ENCODE measurements at regions not wholly inside any gene's neighbourhood (a gene's known extent, or its start where the extent isn't known, plus 50 kb on each side); places are given as distances from the start of the nearest gene placed in this dataset.
"Not testable (repeated sequence)": the region's sequence is repeated elsewhere in the genome, so short reads cannot be mapped to it uniquely, and the experiment has no call there.

GRCh38 chr12:131249246-131250027 is 295.7 kb downstream of the ADGRD1 start:
- intact Hi-C loops (cut with micrococcal nuclease): no loop called here

- intact Hi-C loops (cut with micrococcal nuclease): no loop called here
Measured at GRCh38 chr12:131250028-131250950, 296.6 kb downstream of the ADGRD1 start.

- intact Hi-C loops (cut with micrococcal nuclease): no loop called here
Measured at GRCh38 chr12:131250951-131251315, 297.2 kb downstream of the ADGRD1 start.

- intact Hi-C loops (cut with micrococcal nuclease): no loop called here
Measured at GRCh38 chr12:131251336-131252101, 297.8 kb downstream of the ADGRD1 start.

GRCh38 chr12:131253376-131254026 is 299.8 kb downstream of the ADGRD1 start:
- intact Hi-C loops (cut with micrococcal nuclease): no loop called here

GRCh38 chr12:131254374-131254773 is 300.7 kb downstream of the ADGRD1 start:
- intact Hi-C loops (cut with micrococcal nuclease): no loop called here

- intact Hi-C loops (cut with micrococcal nuclease): no loop called here
Measured at GRCh38 chr12:131258398-131258797, 304.7 kb downstream of the ADGRD1 start.

GRCh38 chr12:131260251-131260905 is 306.7 kb downstream of the ADGRD1 start:
- intact Hi-C loops (cut with micrococcal nuclease): no loop called here

GRCh38 chr12:131260954-131261353 is 307.2 kb downstream of the ADGRD1 start:
- intact Hi-C loops (cut with micrococcal nuclease): no loop called here

GRCh38 chr12:131261906-131262305 is 308.2 kb downstream of the ADGRD1 start:
- intact Hi-C loops (cut with micrococcal nuclease): no loop called here

GRCh38 chr12:131263626-131264025 is 309.9 kb downstream of the ADGRD1 start:
- intact Hi-C loops (cut with micrococcal nuclease): no loop called here

GRCh38 chr12:131264635-131265034 is 310.9 kb downstream of the ADGRD1 start:
- intact Hi-C loops (cut with micrococcal nuclease): no loop called here

GRCh38 chr12:131266591-131267467 is 313.1 kb downstream of the ADGRD1 start:
- intact Hi-C loops (cut with micrococcal nuclease): no loop called here

- intact Hi-C loops (cut with micrococcal nuclease): no loop called here
Measured at GRCh38 chr12:131267576-131267975, 313.9 kb downstream of the ADGRD1 start.

- intact Hi-C loops (cut with micrococcal nuclease): not testable (repeated sequence)
Measured at GRCh38 chr12:131268123-131268522, 314.4 kb downstream of the ADGRD1 start.

GRCh38 chr12:131268571-131268970 is 314.9 kb downstream of the ADGRD1 start:
- intact Hi-C loops (cut with micrococcal nuclease): not testable (repeated sequence)

GRCh38 chr12:131269551-131269950 is 315.8 kb downstream of the ADGRD1 start:
- intact Hi-C loops (cut with micrococcal nuclease): no loop called here

- intact Hi-C loops (cut with micrococcal nuclease): not testable (repeated sequence)
Measured at GRCh38 chr12:131269977-131270376, 316.3 kb downstream of the ADGRD1 start.

GRCh38 chr12:131271724-131272123 is 318.0 kb downstream of the ADGRD1 start:
- intact Hi-C loops (cut with micrococcal nuclease): no loop called here

Measured in T-helper 1 cell treated with Interleukin-12 subunit alpha and Interleukin-12 subunit beta and Interleukin-4 antibody, amounts not matched to agents 30 ng/mL and 1 ng/mL, for 36 hours (primary cell).